Omental fat pad (tissue), 3 donors: ENCODE measurements at regions not wholly inside any gene's neighbourhood (a gene's known extent, or its start where the extent isn't known, plus 50 kb on each side); places are given as distances from the start of the nearest gene placed in this dataset.

Experiments
- ATAC-seq: fragments of 150-250 bp; one replicate; pipeline ENCODE4 v1.9.1; 2016; ENCODE audit warnings: mild to moderate bottlenecking, moderate library complexity; ENCODE audit not compliant: low FRiP score
- DNase-seq: peaks from one replicate; pipeline ENCODE4 v3.0.0-alpha.2; 2019; ENCODE audit warnings: low spot score
- CTCF ChIP-seq, 3 donors: fragments of 450-650 bp; IDR thresholded peaks; one replicate each; pipeline ENCODE4 v1.5.1; 2016 to 2017; ENCODE audit warnings: antibody characterized with exemption in 3 of 3, mild to moderate bottlenecking in 3 of 3, moderate library complexity in 2 of 3

- DNase-seq (no peak), ATAC-seq (no peak)
- no peak for TF ChIP-seq CTCF (IDR thresholded peaks at IDR 0.05)
Observed at GRCh38 chr14:36430169-36430568, 89.9 kb downstream of the NKX2-1 start.

- DNase-seq (no peak), ATAC-seq (no peak)
- no peak for TF ChIP-seq CTCF (IDR thresholded peaks at IDR 0.05)
Observed at GRCh38 chr14:36429692-36430091, 90.3 kb downstream of the NKX2-1 start.

- ATAC-seq (no peak), DNase-seq (no peak)
- TF ChIP-seq CTCF (IDR thresholded peaks at IDR 0.05): no peak
Observed at GRCh38 chr14:36428350-36428749, 91.7 kb downstream of the NKX2-1 start.

- DNase-seq (no peak), ATAC-seq (no peak)
- TF ChIP-seq CTCF (IDR thresholded peaks at IDR 0.05): no peak
Observed at GRCh38 chr14:36426836-36427235, 93.2 kb downstream of the NKX2-1 start.

- no peak for TF ChIP-seq CTCF (IDR thresholded peaks at IDR 0.05)
- DNase-seq (no peak), ATAC-seq (no peak)
Observed at GRCh38 chr14:36426113-36426512, 93.9 kb downstream of the NKX2-1 start.

GRCh38 chr14:36424478-36425102 is 95.4 kb downstream of the NKX2-1 start:
- no peak for ATAC-seq
- DNase-seq: no peak
- no peak for TF ChIP-seq CTCF (IDR thresholded peaks at IDR 0.05)

- no peak for TF ChIP-seq CTCF (IDR thresholded peaks at IDR 0.05)
- no peak for DNase-seq
- ATAC-seq: no peak
Observed at GRCh38 chr14:36423430-36423829, 96.6 kb downstream of the NKX2-1 start.
